Body of pancreas (tissue), 4 donors: ENCODE measurements at regions not wholly inside any gene's neighbourhood (a gene's known extent, or its start where the extent isn't known, plus 50 kb on each side); places are given as distances from the start of the nearest gene placed in this dataset.

Source experiments
- POLR2A ChIP-seq, 3 donors: fragments of 450-650 bp; IDR thresholded peaks; one replicate each; pipeline ENCODE4 v1.6.1; 2016; ENCODE audit warnings: antibody characterized with exemption in 3 of 3, mild to moderate bottlenecking in 2 of 3
- TF ChIP-seq, protein P1 (sequence below), 7 experiments: fragments of 450-650 bp in 4 of 7; fragments of 200-600 bp in 3 of 7; sonication (generic) in 3 of 7; IDR thresholded peaks; one replicate each; pipeline ENCODE4 v1.5.1; 2016 to 2019; ENCODE audit warnings: antibody characterized with exemption in 7 of 7

DNA sequence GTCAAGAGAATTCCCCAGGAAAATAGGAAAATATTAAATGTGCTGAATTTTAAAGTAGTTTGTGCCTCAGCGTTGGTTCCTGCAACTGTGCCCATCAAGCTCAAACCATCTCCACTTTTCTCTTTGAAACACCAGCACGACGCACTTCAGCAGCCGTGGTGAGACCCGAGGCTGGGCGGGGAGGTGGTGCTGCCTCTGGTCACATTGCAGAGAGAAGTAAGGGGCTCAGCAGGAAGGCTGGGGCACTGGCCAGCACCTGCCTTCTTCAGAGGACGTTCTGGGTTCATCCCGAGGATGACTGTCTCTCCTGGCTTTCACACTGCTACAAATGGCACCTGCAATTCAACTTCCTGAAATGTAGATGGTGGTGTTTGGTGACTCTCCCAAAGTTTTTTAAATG, 323.7 kb upstream of the SALL3 start:
- TF ChIP-seq, protein P1, sequence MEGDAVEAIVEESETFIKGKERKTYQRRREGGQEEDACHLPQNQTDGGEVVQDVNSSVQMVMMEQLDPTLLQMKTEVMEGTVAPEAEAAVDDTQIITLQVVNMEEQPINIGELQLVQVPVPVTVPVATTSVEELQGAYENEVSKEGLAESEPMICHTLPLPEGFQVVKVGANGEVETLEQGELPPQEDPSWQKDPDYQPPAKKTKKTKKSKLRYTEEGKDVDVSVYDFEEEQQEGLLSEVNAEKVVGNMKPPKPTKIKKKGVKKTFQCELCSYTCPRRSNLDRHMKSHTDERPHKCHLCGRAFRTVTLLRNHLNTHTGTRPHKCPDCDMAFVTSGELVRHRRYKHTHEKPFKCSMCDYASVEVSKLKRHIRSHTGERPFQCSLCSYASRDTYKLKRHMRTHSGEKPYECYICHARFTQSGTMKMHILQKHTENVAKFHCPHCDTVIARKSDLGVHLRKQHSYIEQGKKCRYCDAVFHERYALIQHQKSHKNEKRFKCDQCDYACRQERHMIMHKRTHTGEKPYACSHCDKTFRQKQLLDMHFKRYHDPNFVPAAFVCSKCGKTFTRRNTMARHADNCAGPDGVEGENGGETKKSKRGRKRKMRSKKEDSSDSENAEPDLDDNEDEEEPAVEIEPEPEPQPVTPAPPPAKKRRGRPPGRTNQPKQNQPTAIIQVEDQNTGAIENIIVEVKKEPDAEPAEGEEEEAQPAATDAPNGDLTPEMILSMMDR (IDR thresholded peaks at IDR 0.05) = no peak
- TF ChIP-seq POLR2A (IDR thresholded peaks at IDR 0.05) = no peak
